A673 (cell line): ENCODE measurements at regions not wholly inside any gene's neighbourhood (a gene's known extent, or its start where the extent isn't known, plus 50 kb on each side); places are given as distances from the start of the nearest gene placed in this dataset.

Experiments
- BruUV-seq: library from RNA; stranded (reverse); fragments of 400-500 nt; replicated peaks from 2 replicates; lab custom pipeline; 2021; lab: Mats Ljungman, UMichigan
- CTCF ChIA-PET: fragments of 300-600 bp; sonication (Branson Sonifier 250); formaldehyde crosslinking; loops from one replicate; lab custom pipeline; 2022; ENCODE audit warnings: antibody characterized with exemption; lab: Charles Lee
- POLR2A ChIA-PET: fragments of 300-600 bp; sonication (Branson Sonifier 250); formaldehyde crosslinking; loops from one replicate; lab custom pipeline; 2022; ENCODE audit warnings: antibody characterized with exemption; ENCODE audit not compliant: low non-redundant PET; lab: Charles Lee
- DNase-seq: peaks from one replicate; pipeline ENCODE4 v3.0.0-alpha.2; 2015; ENCODE audit warnings: low spot score
- H3K27ac ChIP-seq: fragments of 200-600 bp; sonication (generic); 2 replicates; pipeline ENCODE4 v1.5.1; 2016; ENCODE audit warnings: mixed run types, low read depth, mild to moderate bottlenecking, mixed read lengths, antibody characterized with exemption, low read length; ENCODE audit not compliant: poor library complexity, severe bottlenecking
- H3K27me3 ChIP-seq: fragments of 200-600 bp; sonication (generic); replicated peaks from 2 replicates; pipeline ENCODE4 v1.6.1; 2017; ENCODE audit warnings: mixed run types, low read depth, mild to moderate bottlenecking, mixed read lengths, antibody characterized with exemption, low read length; ENCODE audit not compliant: insufficient read depth, poor library complexity
- H3K36me3 ChIP-seq: fragments of 200-600 bp; sonication (generic); 2 replicates; pipeline ENCODE4 v1.6.1; 2016; ENCODE audit warnings: mixed run types, mild to moderate bottlenecking, mixed read lengths, antibody characterized with exemption, low read length; ENCODE audit not compliant: insufficient read depth, poor library complexity, severe bottlenecking
- H3K4me1 ChIP-seq: fragments of 200-600 bp; sonication (generic); 2 replicates; pipeline ENCODE4 v1.6.1; 2017; ENCODE audit warnings: mixed run types, mild to moderate bottlenecking, mixed read lengths, antibody characterized with exemption, low read length; ENCODE audit not compliant: insufficient read depth, poor library complexity, severe bottlenecking
- H3K4me3 ChIP-seq: fragments of 200-600 bp; sonication (generic); 2 replicates; pipeline ENCODE4 v1.5.1; 2016; ENCODE audit warnings: low read depth, mixed run types, mild to moderate bottlenecking, mixed read lengths, low read length; ENCODE audit not compliant: poor library complexity, severe bottlenecking
- H3K9me3 ChIP-seq: fragments of 200-600 bp; sonication (generic); 2 replicates; pipeline ENCODE4 v1.6.1; 2016; ENCODE audit warnings: mixed run types, low read depth, mild to moderate bottlenecking, mixed read lengths, antibody characterized with exemption, low read length; ENCODE audit not compliant: poor library complexity, severe bottlenecking
- EZH2 ChIP-seq: fragments of 200-600 bp; sonication (generic); IDR thresholded peaks from 2 replicates; pipeline ENCODE4 v1.6.1; 2017; ENCODE audit warnings: borderline replicate concordance, low read depth, mild to moderate bottlenecking, mixed read lengths, antibody characterized with exemption, low read length; ENCODE audit not compliant: poor library complexity, severe bottlenecking
- intact Hi-C: fragments of 100-400 bp; cut with micrococcal nuclease; formaldehyde crosslinking; loops from one replicate; pipeline ENCODE4 v1.10.0; 2022; ENCODE audit not compliant: unreplicated experiment
- TF ChIP-seq, protein P1 (sequence below): fragments of 300-800, 200-600 bp; sonication (generic); conservative IDR thresholded peaks from 2 replicates; pipeline ENCODE4 v1.5.1; 2017; ENCODE audit warnings: low read depth, mild to moderate bottlenecking, antibody characterized with exemption, low read length, moderate library complexity, mixed read lengths

DNA sequence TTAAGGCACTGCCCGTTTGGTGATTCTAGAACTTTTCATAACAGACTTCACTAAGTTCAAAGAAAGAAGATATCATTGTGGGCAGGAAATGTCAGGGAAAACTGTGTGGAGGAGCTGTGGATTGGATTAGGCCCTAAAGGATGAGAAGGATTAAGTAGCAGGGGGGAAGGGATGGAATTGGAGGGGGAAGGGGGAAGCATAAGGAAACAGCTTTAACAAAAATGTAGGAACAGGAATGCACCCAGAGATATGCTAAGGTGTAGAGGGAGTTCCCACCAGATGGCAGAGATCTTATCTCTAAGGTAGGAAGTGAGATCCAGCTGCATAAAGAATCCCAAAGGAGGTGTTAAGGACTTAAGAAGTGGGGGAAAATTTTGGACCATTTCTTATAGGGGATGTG is 114.5 kb downstream of the LARP7 start:
- no peak for TF ChIP-seq EZH2
- TF ChIP-seq, protein P1, sequence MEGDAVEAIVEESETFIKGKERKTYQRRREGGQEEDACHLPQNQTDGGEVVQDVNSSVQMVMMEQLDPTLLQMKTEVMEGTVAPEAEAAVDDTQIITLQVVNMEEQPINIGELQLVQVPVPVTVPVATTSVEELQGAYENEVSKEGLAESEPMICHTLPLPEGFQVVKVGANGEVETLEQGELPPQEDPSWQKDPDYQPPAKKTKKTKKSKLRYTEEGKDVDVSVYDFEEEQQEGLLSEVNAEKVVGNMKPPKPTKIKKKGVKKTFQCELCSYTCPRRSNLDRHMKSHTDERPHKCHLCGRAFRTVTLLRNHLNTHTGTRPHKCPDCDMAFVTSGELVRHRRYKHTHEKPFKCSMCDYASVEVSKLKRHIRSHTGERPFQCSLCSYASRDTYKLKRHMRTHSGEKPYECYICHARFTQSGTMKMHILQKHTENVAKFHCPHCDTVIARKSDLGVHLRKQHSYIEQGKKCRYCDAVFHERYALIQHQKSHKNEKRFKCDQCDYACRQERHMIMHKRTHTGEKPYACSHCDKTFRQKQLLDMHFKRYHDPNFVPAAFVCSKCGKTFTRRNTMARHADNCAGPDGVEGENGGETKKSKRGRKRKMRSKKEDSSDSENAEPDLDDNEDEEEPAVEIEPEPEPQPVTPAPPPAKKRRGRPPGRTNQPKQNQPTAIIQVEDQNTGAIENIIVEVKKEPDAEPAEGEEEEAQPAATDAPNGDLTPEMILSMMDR, result no peak
- POLR2A ChIA-PET, result interaction anchor here (0.6 kb wide), 1 partner anchor 411 kb away, joined by 3 read pairs; no protein-coding TSS in a partner anchor
- H3K4me3 ChIP-seq, result no peak overlapping the region

GRCh38 chr4:112752061-112752460 is 115.1 kb downstream of the LARP7 start:
- peaks cover 11% of the 10 kb centered on the region for H3K4me1 ChIP-seq
- no peak overlapping the region for H3K4me3 ChIP-seq
- H3K9me3 ChIP-seq, result no peaks in the 10 kb centered on the region
- ChIA-PET POLR2A (no interaction called here), CTCF (no interaction called here)
- no TSS peak for BruUV-seq
- intact Hi-C loops, result no loop called here
- no peaks in the 10 kb centered on the region for H3K36me3 ChIP-seq
- no peak for DNase-seq
- TF ChIP-seq EZH2, result no peak
- TF ChIP-seq, protein P1, result no peak
- H3K27ac ChIP-seq, result no peak overlapping the region
- H3K27me3 ChIP-seq, result no peaks in the 10 kb centered on the region

More for the DNA sequence above, 114.5 kb downstream of the LARP7 start:
- no peaks in the 10 kb centered on the region for H3K36me3 ChIP-seq
- CTCF ChIA-PET, result no interaction called here
- BruUV-seq, result no TSS peak
- H3K27me3 ChIP-seq, result no peaks in the 10 kb centered on the region
- H3K4me1 ChIP-seq, result peaks cover 17% of the 10 kb centered on the region
- H3K9me3 ChIP-seq, result no peaks in the 10 kb centered on the region
- DNase-seq, result no peak
- intact Hi-C loops, result no loop called here
- no peak overlapping the region for H3K27ac ChIP-seq

- ChIA-PET CTCF (no interaction called here), POLR2A (no interaction called here)
- DNase-seq, result no peak
- H3K36me3 ChIP-seq, result no peaks in the 10 kb centered on the region
- no peak overlapping the region for H3K4me3 ChIP-seq
- H3K27ac ChIP-seq, result no peak overlapping the region
- intact Hi-C loops, result no loop called here
- no peaks in the 10 kb centered on the region for H3K9me3 ChIP-seq
- BruUV-seq, result no TSS peak
- TF ChIP-seq EZH2, result no peak
- TF ChIP-seq, protein P1, result no peak
- H3K27me3 ChIP-seq, result no peaks in the 10 kb centered on the region
- peaks cover 6% of the 10 kb centered on the region for H3K4me1 ChIP-seq
These were observed 115.6 kb downstream of the LARP7 start for GRCh38 chr4:112752510-112752909.
